Stomach (tissue), 4 donors: ENCODE measurements at regions not wholly inside any gene's neighbourhood (a gene's known extent, or its start where the extent isn't known, plus 50 kb on each side); places are given as distances from the start of the nearest gene placed in this dataset.

Experiments
- CTCF ChIP-seq, 7 experiments: fragments of 450-650 bp in 4 of 7; fragments of 200-600 bp in 3 of 7; sonication (generic) in 3 of 7; IDR thresholded peaks; one replicate each; pipeline ENCODE4 v1.5.1; 2016 to 2019; ENCODE audit warnings: antibody characterized with exemption in 7 of 7, control low read depth in 2 of 7, mild to moderate bottlenecking in 1 of 7
- POLR2AphosphoS5 ChIP-seq, 3 donors: sonication (generic); formaldehyde crosslinking; IDR thresholded peaks; one replicate each; pipeline ENCODE4 v1.6.1; 2016; ENCODE audit warnings: antibody characterized with exemption in 3 of 3

GRCh38 chr21:17396948-17397347 lies 115.9 kb upstream of the CXADR start:
- no peak for TF ChIP-seq CTCF (IDR thresholded peaks at IDR 0.05)
- no peak for TF ChIP-seq POLR2AphosphoS5 (IDR thresholded peaks at IDR 0.05)
